ENCODE measurements at regions not wholly inside any gene's neighbourhood (a gene's known extent, or its start where the extent isn't known, plus 50 kb on each side); places are given as distances from the start of the nearest gene placed in this dataset.

DNA sequence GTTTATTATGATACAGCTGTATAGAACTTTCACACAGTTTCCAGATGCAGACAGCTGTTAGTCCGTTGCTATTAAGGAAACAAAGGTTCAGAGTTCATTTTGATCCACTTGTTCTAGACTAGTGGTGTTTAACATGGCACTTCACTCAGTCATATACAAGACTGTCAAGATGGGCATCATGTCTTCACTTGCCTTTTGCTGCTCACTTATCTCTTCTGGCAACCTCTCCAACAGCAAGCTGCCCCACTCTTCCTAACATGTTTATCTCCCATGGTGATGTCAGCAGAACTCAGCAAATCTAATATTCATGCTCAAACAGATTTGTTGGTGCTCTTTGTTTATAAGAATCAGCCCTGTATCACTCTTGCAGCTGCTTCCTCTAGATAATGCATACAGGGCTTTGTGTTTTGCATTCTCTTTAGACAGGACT lies 236.2 kb upstream of the HAND2 start:
- H3K4me3 ChIP-seq (ENCODE audit: low read depth, low read length): no peak overlapping the region
- ChIA-PET POLR2A (no interaction called here), CTCF (no interaction called here)
- H3K9me3 ChIP-seq (ENCODE audit: control insufficient read depth, insufficient read depth, low read length): no peaks in the 10 kb centered on the region
- TF ChIP-seq, protein P1, sequence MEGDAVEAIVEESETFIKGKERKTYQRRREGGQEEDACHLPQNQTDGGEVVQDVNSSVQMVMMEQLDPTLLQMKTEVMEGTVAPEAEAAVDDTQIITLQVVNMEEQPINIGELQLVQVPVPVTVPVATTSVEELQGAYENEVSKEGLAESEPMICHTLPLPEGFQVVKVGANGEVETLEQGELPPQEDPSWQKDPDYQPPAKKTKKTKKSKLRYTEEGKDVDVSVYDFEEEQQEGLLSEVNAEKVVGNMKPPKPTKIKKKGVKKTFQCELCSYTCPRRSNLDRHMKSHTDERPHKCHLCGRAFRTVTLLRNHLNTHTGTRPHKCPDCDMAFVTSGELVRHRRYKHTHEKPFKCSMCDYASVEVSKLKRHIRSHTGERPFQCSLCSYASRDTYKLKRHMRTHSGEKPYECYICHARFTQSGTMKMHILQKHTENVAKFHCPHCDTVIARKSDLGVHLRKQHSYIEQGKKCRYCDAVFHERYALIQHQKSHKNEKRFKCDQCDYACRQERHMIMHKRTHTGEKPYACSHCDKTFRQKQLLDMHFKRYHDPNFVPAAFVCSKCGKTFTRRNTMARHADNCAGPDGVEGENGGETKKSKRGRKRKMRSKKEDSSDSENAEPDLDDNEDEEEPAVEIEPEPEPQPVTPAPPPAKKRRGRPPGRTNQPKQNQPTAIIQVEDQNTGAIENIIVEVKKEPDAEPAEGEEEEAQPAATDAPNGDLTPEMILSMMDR (IDR thresholded peaks at IDR 0.05; ENCODE audit: low read depth, low read length): no peak
- no peaks in the 10 kb centered on the region for H3K27me3 ChIP-seq (ENCODE audit: control insufficient read depth, insufficient read depth, low read length)
- DNase-seq (ENCODE audit: low read depth, low spot score): no peak
- H3K27ac ChIP-seq (ENCODE audit: low read depth, low read length): no peak overlapping the region

DNA sequence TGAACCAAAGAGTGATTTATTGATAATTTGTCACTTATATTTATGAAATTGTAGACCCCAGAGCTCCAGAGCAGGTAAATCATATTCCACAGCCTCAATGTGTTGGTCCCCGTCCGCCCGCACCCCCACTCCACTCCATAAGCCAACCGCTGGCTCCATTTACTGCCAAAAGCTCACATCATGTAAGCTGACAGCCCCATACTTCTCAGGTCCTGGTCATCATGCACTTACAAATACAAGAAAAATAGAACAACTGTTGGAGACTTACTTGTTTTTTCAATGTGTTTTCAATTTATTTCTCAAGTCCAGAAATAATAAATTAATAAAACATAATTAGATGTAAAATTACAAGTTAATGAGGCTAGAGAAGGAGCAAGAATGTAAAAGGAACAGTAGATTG lies 235.7 kb upstream of the HAND2 start:
- DNase-seq (ENCODE audit: low read depth, low spot score): no peak
- CTCF ChIA-PET: no interaction called here
- TF ChIP-seq, protein P1 (IDR thresholded peaks at IDR 0.05; ENCODE audit: low read depth, low read length): no peak
- Histone ChIP-seq H3K9me3 (ENCODE audit: control insufficient read depth, insufficient read depth, low read length) (no peaks in the 10 kb centered on the region), H3K27ac (ENCODE audit: low read depth, low read length) (no peak overlapping the region), H3K27me3 (ENCODE audit: control insufficient read depth, insufficient read depth, low read length) (no peaks in the 10 kb centered on the region), H3K4me3 (ENCODE audit: low read depth, low read length) (no peak overlapping the region)
- POLR2A ChIA-PET: no interaction called here

DNA sequence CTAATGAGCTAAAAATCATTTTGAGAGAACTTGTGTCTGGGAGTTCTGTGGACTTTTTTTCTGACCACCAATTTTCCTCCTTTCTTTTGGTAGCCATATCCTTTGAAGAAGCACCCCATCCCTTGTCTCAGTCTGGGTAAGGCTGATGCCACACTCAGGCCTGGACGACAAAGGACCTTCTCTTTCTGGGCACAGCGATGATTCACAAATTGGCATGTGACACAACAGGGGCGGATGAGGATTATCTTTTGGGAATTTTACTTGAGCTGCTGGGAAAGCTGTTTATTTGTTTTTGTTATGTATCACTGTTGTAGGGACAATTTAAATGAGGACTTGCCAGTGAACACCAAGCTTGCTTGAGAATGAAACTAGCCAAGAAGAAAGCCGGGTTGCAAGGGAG lies 233.4 kb upstream of the HAND2 start:
- Histone ChIP-seq H3K9me3 (ENCODE audit: control insufficient read depth, insufficient read depth, low read length) (no peaks in the 10 kb centered on the region), H3K4me3 (ENCODE audit: low read depth, low read length) (no peak overlapping the region), H3K27ac (ENCODE audit: low read depth, low read length) (no peak overlapping the region), H3K27me3 (ENCODE audit: control insufficient read depth, insufficient read depth, low read length) (no peaks in the 10 kb centered on the region)
- TF ChIP-seq, protein P1 (IDR thresholded peaks at IDR 0.05; ENCODE audit: low read depth, low read length): no peak
- POLR2A ChIA-PET: no interaction called here
- no peak for DNase-seq (ENCODE audit: low read depth, low spot score)
- CTCF ChIA-PET: interaction anchor here (0.7 to 1.3 kb wide), 3 partner anchors 11 to 269 kb away, joined by 3 to 4 read pairs (median 3); no protein-coding TSS in a partner anchor

DNA sequence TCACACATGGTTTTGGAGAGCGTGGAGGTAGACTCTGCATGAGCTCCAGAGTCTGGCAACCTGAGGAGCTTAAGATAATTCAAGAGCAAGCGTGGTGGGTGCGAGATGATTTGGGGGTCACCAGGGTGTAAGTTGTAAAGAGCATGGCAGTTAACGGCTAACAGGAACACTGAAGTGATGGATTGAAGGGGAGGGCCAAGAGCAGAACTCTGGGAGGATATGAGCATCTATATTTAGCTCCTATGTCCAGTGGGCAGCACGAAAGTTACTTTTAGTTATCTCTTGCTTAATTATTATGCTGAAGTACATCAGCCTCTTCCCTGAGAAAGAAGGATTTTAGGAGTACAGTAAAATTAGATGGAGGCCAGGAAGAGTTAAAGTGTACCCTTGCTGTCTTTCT lies 231.9 kb upstream of the HAND2 start:
- H3K27me3 ChIP-seq (ENCODE audit: control insufficient read depth, insufficient read depth, low read length): no peaks in the 10 kb centered on the region
- H3K27ac ChIP-seq (ENCODE audit: low read depth, low read length): no peak overlapping the region
- no peaks in the 10 kb centered on the region for H3K9me3 ChIP-seq (ENCODE audit: control insufficient read depth, insufficient read depth, low read length)
- ChIA-PET POLR2A (no interaction called here), CTCF (interaction anchor here (1.8 kb wide), 1 partner anchor 228 kb away, joined by 5 read pairs; no protein-coding TSS in a partner anchor)
- no peak for DNase-seq (ENCODE audit: low read depth, low spot score)
- TF ChIP-seq, protein P1 (IDR thresholded peaks at IDR 0.05; ENCODE audit: low read depth, low read length): no peak
- H3K4me3 ChIP-seq (ENCODE audit: low read depth, low read length): no peak overlapping the region

DNA sequence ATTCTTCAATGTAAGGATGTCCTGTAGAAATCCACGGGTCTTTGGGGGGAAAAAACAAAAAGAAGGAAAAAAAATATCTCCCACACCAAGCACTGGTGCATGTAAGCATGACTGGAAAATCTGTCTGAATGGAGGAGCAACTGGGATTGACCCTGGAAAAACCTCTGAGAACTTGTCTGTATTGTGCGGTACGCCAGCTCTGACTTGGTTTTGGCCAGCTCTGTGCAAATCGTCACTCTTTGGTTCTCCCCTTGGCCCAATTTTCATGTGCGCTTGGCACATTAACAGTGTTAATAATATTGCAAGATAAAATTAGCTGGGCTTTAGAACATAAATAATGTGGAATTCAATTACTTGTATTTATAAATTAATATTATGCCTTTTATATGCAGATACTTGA lies 231.2 kb upstream of the HAND2 start:
- TF ChIP-seq, protein P1 (IDR thresholded peaks at IDR 0.05; ENCODE audit: low read depth, low read length): no peak
- Histone ChIP-seq H3K27ac (ENCODE audit: low read depth, low read length) (no peak overlapping the region), H3K27me3 (ENCODE audit: control insufficient read depth, insufficient read depth, low read length) (no peaks in the 10 kb centered on the region), H3K4me3 (ENCODE audit: low read depth, low read length) (no peak overlapping the region), H3K9me3 (ENCODE audit: control insufficient read depth, insufficient read depth, low read length) (no peaks in the 10 kb centered on the region)
- ChIA-PET CTCF (interaction anchor here (1.8 kb wide), 1 partner anchor 229 kb away, joined by 5 read pairs; no protein-coding TSS in a partner anchor), POLR2A (no interaction called here)
- DNase-seq (ENCODE audit: low read depth, low spot score): no peak

Data from AG04450 (cell line).